ENCODE measurements at regions not wholly inside any gene's neighbourhood (a gene's known extent, or its start where the extent isn't known, plus 50 kb on each side); places are given as distances from the start of the nearest gene placed in this dataset.
A peak's percentile ranks its signal among the peaks of the same experiment; 100 is the strongest.

- H3K79me1 ChIP-seq (ENCODE audit: low read depth, low read length) = no peaks in the 10 kb centered on the region
- H3K9ac ChIP-seq (ENCODE audit: low read depth, low read length, poor library complexity) = no peak overlapping the region
- no peaks in the 10 kb centered on the region for H3K27me3 ChIP-seq (ENCODE audit: control insufficient read depth in 3 of 3, insufficient read depth in 3 of 3, low read depth in 1 of 3, low read length in 3 of 3)
- H3K9me3 ChIP-seq (replicated peaks in 1 of 2; ENCODE audit: control insufficient read depth in 2 of 2, insufficient read depth in 1 of 2, low read depth in 1 of 2, low read length in 2 of 2) = no peaks in the 10 kb centered on the region
- H3K4me2 ChIP-seq (ENCODE audit: insufficient read depth, low read length, poor library complexity, severe bottlenecking) = no peak overlapping the region
- H3K14ac ChIP-seq (ENCODE audit: low read length) = no peak overlapping the region
- no CpG with 5 or more reads among the region's 1 CpG for WGBS, 2 donors (ENCODE audit: extremely low coverage in 2 of 2, insufficient read length in 2 of 2, insufficient replicate concordance in 1 of 2)
- no peak overlapping the region for H4K91ac ChIP-seq (ENCODE audit: low read depth, low read length, poor library complexity)
- H3K27ac ChIP-seq (replicated peaks; ENCODE audit: low read length) = no peak overlapping the region
- H3K4me1 ChIP-seq (ENCODE audit: control insufficient read depth in 2 of 2, insufficient read depth in 1 of 2, low read depth in 1 of 2, low read length in 2 of 2) = peaks cover 0 to 3% of the 10 kb centered on the region in 2 donors
- no peak overlapping the region for H2BK5ac ChIP-seq (ENCODE audit: low read length)
- H3K36me3 ChIP-seq (replicated peaks in 1 of 2; ENCODE audit: control insufficient read depth in 2 of 2, insufficient read depth in 2 of 2, low read length in 2 of 2) = no peaks in the 10 kb centered on the region
- H2BK12ac ChIP-seq (ENCODE audit: low read length) = no peak overlapping the region
- no peak overlapping the region for H3K23ac ChIP-seq (ENCODE audit: low read depth, low read length, poor library complexity)
- H2AK5ac ChIP-seq (ENCODE audit: low read depth, low read length) = no peak overlapping the region
- no peak overlapping the region for H3K18ac ChIP-seq (ENCODE audit: low read length)
- no peak overlapping the region for H3K4ac ChIP-seq (ENCODE audit: low read length)
- H3K4me3 ChIP-seq (ENCODE audit: low read length in 2 of 2) = no peak overlapping the region
- no peak overlapping the region for H2BK15ac ChIP-seq (ENCODE audit: low read length)
- DNase-seq (ENCODE audit: low spot score) = no peak
- no peak overlapping the region for H2AFZ ChIP-seq (ENCODE audit: low read length)
- no peak overlapping the region for H2BK120ac ChIP-seq (ENCODE audit: low read depth, low read length)
- H4K8ac ChIP-seq (ENCODE audit: low read depth, low read length) = no peak overlapping the region
These were observed 87.8 kb downstream of the PFDN4 start for GRCh38 chr20:54295686-54296085.

- H3K9me3 ChIP-seq (replicated peaks in 1 of 2; ENCODE audit: control insufficient read depth in 2 of 2, insufficient read depth in 1 of 2, low read depth in 1 of 2, low read length in 2 of 2) = no peaks in the 10 kb centered on the region
- H3K18ac ChIP-seq (ENCODE audit: low read length) = no peak overlapping the region
- no peak overlapping the region for H3K4me3 ChIP-seq (ENCODE audit: low read length in 2 of 2)
- H3K27me3 ChIP-seq (ENCODE audit: control insufficient read depth in 3 of 3, insufficient read depth in 3 of 3, low read depth in 1 of 3, low read length in 3 of 3) = no peaks in the 10 kb centered on the region
- H3K23ac ChIP-seq (ENCODE audit: low read depth, low read length, poor library complexity) = no peak overlapping the region
- no peak overlapping the region for H2AK5ac ChIP-seq (ENCODE audit: low read depth, low read length)
- H3K4ac ChIP-seq (ENCODE audit: low read length) = no peak overlapping the region
- H3K14ac ChIP-seq (ENCODE audit: low read length) = no peak overlapping the region
- H2BK12ac ChIP-seq (ENCODE audit: low read length) = no peak overlapping the region
- H3K4me2 ChIP-seq (ENCODE audit: insufficient read depth, low read length, poor library complexity, severe bottlenecking) = no peak overlapping the region
- H2AFZ ChIP-seq (ENCODE audit: low read length) = no peak overlapping the region
- no peak overlapping the region for H2BK15ac ChIP-seq (ENCODE audit: low read length)
- H4K8ac ChIP-seq (ENCODE audit: low read depth, low read length) = no peak overlapping the region
- no peaks in the 10 kb centered on the region for H3K36me3 ChIP-seq (replicated peaks in 1 of 2; ENCODE audit: control insufficient read depth in 2 of 2, insufficient read depth in 2 of 2, low read length in 2 of 2)
- WGBS, 2 donors (ENCODE audit: extremely low coverage in 2 of 2, insufficient read length in 2 of 2, insufficient replicate concordance in 1 of 2) = no CpG with 5 or more reads among the region's 7 CpGs
- no peaks in the 10 kb centered on the region for H3K4me1 ChIP-seq (ENCODE audit: control insufficient read depth in 2 of 2, insufficient read depth in 1 of 2, low read depth in 1 of 2, low read length in 2 of 2)
- H2BK5ac ChIP-seq (ENCODE audit: low read length) = no peak overlapping the region
- H2BK120ac ChIP-seq (ENCODE audit: low read depth, low read length) = no peak overlapping the region
- DNase-seq (ENCODE audit: low spot score) = no peak
- no peak overlapping the region for H3K27ac ChIP-seq (replicated peaks; ENCODE audit: low read length)
- H4K91ac ChIP-seq (ENCODE audit: low read depth, low read length, poor library complexity) = no peak overlapping the region
- no peak overlapping the region for H3K9ac ChIP-seq (ENCODE audit: low read depth, low read length, poor library complexity)
- H3K79me1 ChIP-seq (ENCODE audit: low read depth, low read length) = no peaks in the 10 kb centered on the region
These were observed 97.5 kb downstream of the PFDN4 start for GRCh38 chr20:54305421-54305820.

GRCh38 chr20:54306985-54307710 is 99.3 kb downstream of the PFDN4 start:
- Histone ChIP-seq H3K4ac (ENCODE audit: low read length) (no peak overlapping the region), H3K14ac (ENCODE audit: low read length) (no peak overlapping the region), H3K9ac (ENCODE audit: low read depth, low read length, poor library complexity) (no peak overlapping the region), H3K23ac (ENCODE audit: low read depth, low read length, poor library complexity) (no peak overlapping the region), H3K4me2 (ENCODE audit: insufficient read depth, low read length, poor library complexity, severe bottlenecking) (no peak overlapping the region), H2BK12ac (ENCODE audit: low read length) (no peak overlapping the region), H3K9me3 (replicated peaks in 1 of 2; ENCODE audit: control insufficient read depth in 2 of 2, insufficient read depth in 1 of 2, low read depth in 1 of 2, low read length in 2 of 2) (no peaks in the 10 kb centered on the region), H3K4me3 (ENCODE audit: low read length in 2 of 2) (no peak overlapping the region), H3K27me3 (ENCODE audit: control insufficient read depth in 3 of 3, insufficient read depth in 3 of 3, low read depth in 1 of 3, low read length in 3 of 3) (no peaks in the 10 kb centered on the region), H2BK120ac (ENCODE audit: low read depth, low read length) (no peak overlapping the region), H4K8ac (ENCODE audit: low read depth, low read length) (no peak overlapping the region), H3K4me1 (ENCODE audit: control insufficient read depth in 2 of 2, insufficient read depth in 1 of 2, low read depth in 1 of 2, low read length in 2 of 2) (no peaks in the 10 kb centered on the region), H2AFZ (ENCODE audit: low read length) (no peak overlapping the region), H3K27ac (replicated peaks; ENCODE audit: low read length) (no peak overlapping the region), H2AK5ac (ENCODE audit: low read depth, low read length) (no peak overlapping the region), H3K36me3 (replicated peaks in 1 of 2; ENCODE audit: control insufficient read depth in 2 of 2, insufficient read depth in 2 of 2, low read length in 2 of 2) (no peaks in the 10 kb centered on the region), H2BK15ac (ENCODE audit: low read length) (peak overlapping the region; percentile 46), H2BK5ac (ENCODE audit: low read length) (no peak overlapping the region), H3K18ac (ENCODE audit: low read length) (no peak overlapping the region), H3K79me1 (ENCODE audit: low read depth, low read length) (no peaks in the 10 kb centered on the region), H4K91ac (ENCODE audit: low read depth, low read length, poor library complexity) (no peak overlapping the region)
- WGBS, 2 donors (ENCODE audit: extremely low coverage in 2 of 2, insufficient read length in 2 of 2, insufficient replicate concordance in 1 of 2) = no CpG with 5 or more reads among the region's 6 CpGs
- DNase-seq (ENCODE audit: low spot score) = no peak

GRCh38 chr20:54308804-54309203 is 100.9 kb downstream of the PFDN4 start:
- Histone ChIP-seq H3K4me2 (ENCODE audit: insufficient read depth, low read length, poor library complexity, severe bottlenecking) (no peak overlapping the region), H3K79me1 (ENCODE audit: low read depth, low read length) (no peaks in the 10 kb centered on the region), H2AFZ (ENCODE audit: low read length) (no peak overlapping the region), H3K18ac (ENCODE audit: low read length) (no peak overlapping the region), H3K4me3 (ENCODE audit: low read length in 2 of 2) (no peak overlapping the region), H3K23ac (ENCODE audit: low read depth, low read length, poor library complexity) (no peak overlapping the region), H3K27me3 (ENCODE audit: control insufficient read depth in 3 of 3, insufficient read depth in 3 of 3, low read depth in 1 of 3, low read length in 3 of 3) (no peaks in the 10 kb centered on the region), H3K27ac (replicated peaks; ENCODE audit: low read length) (no peak overlapping the region), H2AK5ac (ENCODE audit: low read depth, low read length) (no peak overlapping the region), H4K8ac (ENCODE audit: low read depth, low read length) (no peak overlapping the region), H4K91ac (ENCODE audit: low read depth, low read length, poor library complexity) (no peak overlapping the region), H2BK12ac (ENCODE audit: low read length) (no peak overlapping the region), H3K4me1 (ENCODE audit: control insufficient read depth in 2 of 2, insufficient read depth in 1 of 2, low read depth in 1 of 2, low read length in 2 of 2) (no peaks in the 10 kb centered on the region), H3K4ac (ENCODE audit: low read length) (no peak overlapping the region), H2BK120ac (ENCODE audit: low read depth, low read length) (no peak overlapping the region), H3K14ac (ENCODE audit: low read length) (no peak overlapping the region), H2BK5ac (ENCODE audit: low read length) (no peak overlapping the region), H2BK15ac (ENCODE audit: low read length) (no peak overlapping the region), H3K9me3 (replicated peaks in 1 of 2; ENCODE audit: control insufficient read depth in 2 of 2, insufficient read depth in 1 of 2, low read depth in 1 of 2, low read length in 2 of 2) (no peaks in the 10 kb centered on the region), H3K9ac (ENCODE audit: low read depth, low read length, poor library complexity) (no peak overlapping the region), H3K36me3 (replicated peaks in 1 of 2; ENCODE audit: control insufficient read depth in 2 of 2, insufficient read depth in 2 of 2, low read length in 2 of 2) (no peaks in the 10 kb centered on the region)
- no peak for DNase-seq (ENCODE audit: low spot score)
- WGBS, 2 donors (ENCODE audit: extremely low coverage in 2 of 2, insufficient read length in 2 of 2, insufficient replicate concordance in 1 of 2) = no CpG with 5 or more reads among the region's 4 CpGs

Measured in neuronal stem cell (in vitro differentiated cells).